Suppressor macrophage (primary cell): ENCODE measurements at regions not wholly inside any gene's neighbourhood (a gene's known extent, or its start where the extent isn't known, plus 50 kb on each side); places are given as distances from the start of the nearest gene placed in this dataset.

Experiments used
- DNase-seq, 4 experiments: peaks; one replicate each; pipeline ENCODE4 v3.0.0-alpha.2; 2020 to 2022

- DNase-seq, result no peak
Measured at GRCh38 chr22:27460591-27461347, 340.8 kb downstream of the MN1 start.

- DNase-seq, result no peak
Measured at GRCh38 chr22:27461470-27461869, 340.1 kb downstream of the MN1 start.

- no peak for DNase-seq
Measured at GRCh38 chr22:27462190-27462589, 339.4 kb downstream of the MN1 start.

GRCh38 chr22:27463121-27463660, 338.4 kb downstream of the MN1 start:
- no peak for DNase-seq

GRCh38 chr22:27466229-27466628, 335.3 kb downstream of the MN1 start:
- DNase-seq, result peak in 2 of 4 experiments; percentile 3 to 10

- no peak for DNase-seq
Measured at GRCh38 chr22:27466778-27467438, 334.6 kb downstream of the MN1 start.

GRCh38 chr22:27467711-27468110, 333.8 kb downstream of the MN1 start:
- no peak for DNase-seq

GRCh38 chr22:27468712-27469111, 332.8 kb downstream of the MN1 start:
- no peak for DNase-seq

GRCh38 chr22:27470169-27470772, 331.3 kb downstream of the MN1 start:
- DNase-seq, result no peak

GRCh38 chr22:27472975-27473374, 328.6 kb downstream of the MN1 start:
- no peak for DNase-seq

- DNase-seq, result no peak
Measured at GRCh38 chr22:27473533-27473932, 328.0 kb downstream of the MN1 start.

GRCh38 chr22:27474112-27474571, 327.4 kb downstream of the MN1 start:
- no peak for DNase-seq

GRCh38 chr22:27474711-27475547, 326.6 kb downstream of the MN1 start:
- no peak for DNase-seq

- no peak for DNase-seq
Measured at GRCh38 chr22:27475548-27475897, 326.0 kb downstream of the MN1 start.

- no peak for DNase-seq
Measured at GRCh38 chr22:27476318-27476717, 325.2 kb downstream of the MN1 start.

GRCh38 chr22:27476729-27477128, 324.8 kb downstream of the MN1 start:
- DNase-seq, result no peak

- no peak for DNase-seq
Measured at GRCh38 chr22:27477171-27477570, 324.4 kb downstream of the MN1 start.

GRCh38 chr22:27480487-27480886, 321.1 kb downstream of the MN1 start:
- DNase-seq, result no peak

GRCh38 chr22:27482402-27482801, 319.2 kb downstream of the MN1 start:
- DNase-seq, result no peak

- no peak for DNase-seq
Measured at GRCh38 chr22:27483095-27483785, 318.3 kb downstream of the MN1 start.

GRCh38 chr22:27485842-27486241, 315.7 kb downstream of the MN1 start:
- DNase-seq, result no peak
